HFFc6 (cell line): ENCODE measurements at regions not wholly inside any gene's neighbourhood (a gene's known extent, or its start where the extent isn't known, plus 50 kb on each side); places are given as distances from the start of the nearest gene placed in this dataset.

Source experiments
- DNase-seq: peaks from one replicate; pipeline ENCODE4 v3.0.0-alpha.2; 2018
- H3K27ac Mint-ChIP-seq: 2 replicates; pipeline ENCODE4 v1.8.0; 2020; ENCODE audit warnings: mild to moderate bottlenecking, mixed read lengths
- H3K27me3 Mint-ChIP-seq: 2 replicates; pipeline ENCODE4 v1.8.0; 2021; ENCODE audit warnings: mild to moderate bottlenecking, moderate library complexity, mixed read lengths; ENCODE audit not compliant: insufficient read depth
- H3K36me3 Mint-ChIP-seq: 2 replicates; pipeline ENCODE4 v1.8.0; 2021; ENCODE audit warnings: low read depth, mixed read lengths
- H3K4me1 Mint-ChIP-seq: 2 replicates; pipeline ENCODE4 v1.8.0; 2020; ENCODE audit warnings: low read depth, mixed read lengths
- H3K4me3 Mint-ChIP-seq: 2 replicates; pipeline ENCODE4 v1.8.0; 2020; ENCODE audit warnings: mild to moderate bottlenecking, moderate library complexity, mixed read lengths
- H3K9me3 Mint-ChIP-seq: 2 replicates; pipeline ENCODE4 v1.8.0; 2020; ENCODE audit warnings: mild to moderate bottlenecking, mixed read lengths
- TF ChIP-seq, protein P1 (sequence below): fragments of 200-600 bp; sonication (generic); IDR thresholded peaks from 2 replicates; pipeline ENCODE4 v1.5.0; 2021; ENCODE audit warnings: antibody characterized with exemption, mild to moderate bottlenecking

DNA sequence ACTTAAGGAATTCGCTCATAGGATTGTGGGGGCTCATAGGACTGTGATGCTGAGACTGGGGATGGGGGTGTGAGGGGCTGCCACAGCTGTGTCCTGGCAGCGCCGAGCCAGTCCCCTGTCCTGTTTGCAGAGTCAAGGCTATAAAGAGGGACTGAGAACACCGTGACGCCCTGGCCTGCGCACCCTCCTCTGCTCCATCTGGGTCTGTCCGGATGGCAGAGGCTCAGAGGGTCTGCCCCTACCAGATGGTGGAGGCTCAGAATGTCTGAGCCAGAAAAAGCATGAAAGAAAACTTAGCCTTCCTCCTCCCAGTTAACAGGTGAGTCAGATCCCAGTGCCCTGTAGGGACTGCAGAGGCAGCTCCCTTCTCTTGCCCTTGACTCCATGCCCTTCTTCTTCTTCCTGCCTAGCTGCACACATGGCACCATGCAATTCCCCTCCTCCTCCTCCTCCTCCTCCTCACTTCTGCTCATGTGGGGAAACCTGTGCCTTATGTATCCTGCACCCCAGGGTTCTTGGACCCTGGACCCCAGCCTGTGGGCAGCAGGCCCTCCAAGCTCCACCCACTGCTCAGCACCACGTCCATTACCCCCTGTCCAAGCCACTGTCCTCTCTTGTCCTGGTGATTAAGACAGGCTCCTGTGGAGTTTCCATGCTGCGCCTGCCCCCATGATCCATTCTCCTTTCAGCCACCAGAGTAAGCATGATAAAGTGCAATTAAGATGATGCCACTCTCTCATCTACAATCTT lies 410.0 kb upstream of the SULF2 start:
- Mint-ChIP-seq H3K9me3 (peaks cover 53% of the 10 kb centered on the region), H3K27me3 (peaks cover 11% of the 10 kb centered on the region), H3K27ac (no peak overlapping the region), H3K36me3 (no peaks in the 10 kb centered on the region), H3K4me3 (no peak overlapping the region), H3K4me1 (no peaks in the 10 kb centered on the region)
- TF ChIP-seq, protein P1, sequence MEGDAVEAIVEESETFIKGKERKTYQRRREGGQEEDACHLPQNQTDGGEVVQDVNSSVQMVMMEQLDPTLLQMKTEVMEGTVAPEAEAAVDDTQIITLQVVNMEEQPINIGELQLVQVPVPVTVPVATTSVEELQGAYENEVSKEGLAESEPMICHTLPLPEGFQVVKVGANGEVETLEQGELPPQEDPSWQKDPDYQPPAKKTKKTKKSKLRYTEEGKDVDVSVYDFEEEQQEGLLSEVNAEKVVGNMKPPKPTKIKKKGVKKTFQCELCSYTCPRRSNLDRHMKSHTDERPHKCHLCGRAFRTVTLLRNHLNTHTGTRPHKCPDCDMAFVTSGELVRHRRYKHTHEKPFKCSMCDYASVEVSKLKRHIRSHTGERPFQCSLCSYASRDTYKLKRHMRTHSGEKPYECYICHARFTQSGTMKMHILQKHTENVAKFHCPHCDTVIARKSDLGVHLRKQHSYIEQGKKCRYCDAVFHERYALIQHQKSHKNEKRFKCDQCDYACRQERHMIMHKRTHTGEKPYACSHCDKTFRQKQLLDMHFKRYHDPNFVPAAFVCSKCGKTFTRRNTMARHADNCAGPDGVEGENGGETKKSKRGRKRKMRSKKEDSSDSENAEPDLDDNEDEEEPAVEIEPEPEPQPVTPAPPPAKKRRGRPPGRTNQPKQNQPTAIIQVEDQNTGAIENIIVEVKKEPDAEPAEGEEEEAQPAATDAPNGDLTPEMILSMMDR, result no peak
- no peak for DNase-seq

- Mint-ChIP-seq H3K27ac (no peak overlapping the region), H3K4me3 (no peak overlapping the region), H3K4me1 (no peaks in the 10 kb centered on the region), H3K36me3 (no peaks in the 10 kb centered on the region), H3K27me3 (peaks cover 11% of the 10 kb centered on the region), H3K9me3 (peaks cover 53% of the 10 kb centered on the region)
- DNase-seq, result no peak
- TF ChIP-seq, protein P1, result no peak
Observed at GRCh38 chr20:48194583-48194982, 409.3 kb upstream of the SULF2 start.

DNA sequence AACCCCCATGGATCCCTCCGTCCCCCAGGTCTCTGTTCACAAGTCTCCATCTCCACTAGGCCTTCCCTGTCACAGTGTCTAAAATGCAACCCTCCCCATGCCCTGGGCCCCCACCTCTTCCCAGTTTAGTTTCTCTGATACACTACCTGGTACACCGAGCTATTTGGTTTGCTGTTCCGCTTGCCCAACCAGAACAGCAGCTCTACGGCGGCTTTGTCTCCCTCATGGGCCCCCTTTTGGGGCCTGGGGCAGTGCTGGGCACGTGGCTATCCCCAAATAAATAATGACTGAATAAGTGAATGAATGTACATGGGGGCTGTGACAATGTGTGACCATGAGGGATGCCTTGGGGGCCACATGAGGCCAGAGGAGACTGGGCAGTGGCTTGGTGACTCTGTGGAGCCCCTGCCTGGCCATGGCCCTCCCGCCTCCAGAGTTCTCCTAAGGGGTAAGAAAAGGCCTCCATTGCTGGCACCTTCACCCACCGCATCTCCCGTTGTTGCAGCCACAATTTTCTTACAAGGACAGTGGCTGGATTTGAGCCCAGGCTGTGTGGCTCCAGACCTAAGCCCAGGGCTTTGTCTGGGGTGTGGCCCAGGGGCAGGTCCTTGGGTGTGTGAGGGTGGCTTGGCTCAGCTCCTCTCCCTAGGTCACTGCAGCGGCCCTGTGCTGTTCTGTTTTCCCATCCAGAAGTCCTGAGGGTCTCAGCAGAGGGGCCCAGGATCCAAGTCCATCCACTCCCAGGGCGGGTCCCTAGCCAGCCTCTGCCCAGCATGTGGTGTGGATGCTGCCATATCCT lies 408.5 kb upstream of the SULF2 start:
- H3K27ac Mint-ChIP-seq, result no peak overlapping the region
- DNase-seq, result no peak
- H3K27me3 Mint-ChIP-seq, result peaks cover 11% of the 10 kb centered on the region
- TF ChIP-seq, protein P1, result no peak
- no peaks in the 10 kb centered on the region for H3K36me3 Mint-ChIP-seq
- no peak overlapping the region for H3K4me3 Mint-ChIP-seq
- H3K4me1 Mint-ChIP-seq, result no peaks in the 10 kb centered on the region
- peaks cover 53% of the 10 kb centered on the region for H3K9me3 Mint-ChIP-seq

- no peak overlapping the region for H3K27ac Mint-ChIP-seq
- no peak for DNase-seq
- no peaks in the 10 kb centered on the region for H3K36me3 Mint-ChIP-seq
- TF ChIP-seq, protein P1, result no peak
- peaks cover 6% of the 10 kb centered on the region for H3K27me3 Mint-ChIP-seq
- H3K4me1 Mint-ChIP-seq, result no peaks in the 10 kb centered on the region
- peaks cover 57% of the 10 kb centered on the region for H3K9me3 Mint-ChIP-seq
- H3K4me3 Mint-ChIP-seq, result no peak overlapping the region
Observed at GRCh38 chr20:48192109-48192508, 406.8 kb upstream of the SULF2 start.

DNA sequence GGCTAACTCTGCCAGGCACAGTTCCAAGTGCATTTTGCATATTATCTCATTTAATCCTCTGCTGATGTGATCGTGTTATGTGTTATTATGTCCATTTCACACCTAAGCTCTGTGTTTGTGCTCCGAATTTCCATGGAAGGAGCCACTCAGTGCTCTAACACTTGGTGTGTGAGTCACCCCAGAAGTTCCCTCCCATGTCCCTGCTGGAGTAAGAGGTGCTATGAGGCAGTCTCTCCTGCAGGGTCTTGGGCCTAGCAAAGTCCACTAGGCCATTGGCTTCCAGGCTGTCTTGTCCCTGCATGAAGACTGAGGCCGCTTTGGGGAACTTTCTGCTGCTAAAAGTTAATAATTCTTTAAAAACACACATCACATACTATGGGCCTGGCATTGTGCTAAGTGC lies 405.9 kb upstream of the SULF2 start:
- Mint-ChIP-seq H3K36me3 (no peaks in the 10 kb centered on the region), H3K9me3 (peaks cover 54% of the 10 kb centered on the region), H3K4me1 (no peaks in the 10 kb centered on the region), H3K27ac (no peak overlapping the region), H3K4me3 (no peak overlapping the region), H3K27me3 (peaks cover 8% of the 10 kb centered on the region)
- no peak for DNase-seq
- TF ChIP-seq, protein P1, result no peak
